Nephron progenitor cell (in vitro differentiated cells): ENCODE measurements at regions not wholly inside any gene's neighbourhood (a gene's known extent, or its start where the extent isn't known, plus 50 kb on each side); places are given as distances from the start of the nearest gene placed in this dataset.

Experiments
- DNase-seq: peaks from one replicate; pipeline ENCODE4 v3.0.0; 2021
- H3K27ac Mint-ChIP-seq: 2 replicates; pipeline ENCODE4 v1.8.0; 2021; ENCODE audit warnings: mild to moderate bottlenecking, moderate library complexity, mixed read lengths
- H3K27me3 Mint-ChIP-seq: 2 replicates; pipeline ENCODE4 v1.8.0; 2021; ENCODE audit warnings: mild to moderate bottlenecking, low read depth, mixed read lengths; ENCODE audit not compliant: poor library complexity
- H3K36me3 Mint-ChIP-seq: 2 replicates; pipeline ENCODE4 v1.8.0; 2021; ENCODE audit warnings: low read depth, mixed read lengths
- H3K4me1 Mint-ChIP-seq: 2 replicates; pipeline ENCODE4 v1.8.0; 2021; ENCODE audit warnings: mixed read lengths
- H3K4me3 Mint-ChIP-seq: 2 replicates; pipeline ENCODE4 v1.8.0; 2021; ENCODE audit warnings: mild to moderate bottlenecking, moderate library complexity, mixed read lengths
- H3K9me3 Mint-ChIP-seq: 2 replicates; pipeline ENCODE4 v1.8.0; 2021; ENCODE audit warnings: mild to moderate bottlenecking, moderate library complexity, mixed read lengths
- TF ChIP-seq, protein P1 (sequence below): fragments of 200-600 bp; sonication (generic); IDR thresholded peaks from 2 replicates; pipeline ENCODE4 v1.5.0; 2021; ENCODE audit warnings: antibody characterized with exemption

DNA sequence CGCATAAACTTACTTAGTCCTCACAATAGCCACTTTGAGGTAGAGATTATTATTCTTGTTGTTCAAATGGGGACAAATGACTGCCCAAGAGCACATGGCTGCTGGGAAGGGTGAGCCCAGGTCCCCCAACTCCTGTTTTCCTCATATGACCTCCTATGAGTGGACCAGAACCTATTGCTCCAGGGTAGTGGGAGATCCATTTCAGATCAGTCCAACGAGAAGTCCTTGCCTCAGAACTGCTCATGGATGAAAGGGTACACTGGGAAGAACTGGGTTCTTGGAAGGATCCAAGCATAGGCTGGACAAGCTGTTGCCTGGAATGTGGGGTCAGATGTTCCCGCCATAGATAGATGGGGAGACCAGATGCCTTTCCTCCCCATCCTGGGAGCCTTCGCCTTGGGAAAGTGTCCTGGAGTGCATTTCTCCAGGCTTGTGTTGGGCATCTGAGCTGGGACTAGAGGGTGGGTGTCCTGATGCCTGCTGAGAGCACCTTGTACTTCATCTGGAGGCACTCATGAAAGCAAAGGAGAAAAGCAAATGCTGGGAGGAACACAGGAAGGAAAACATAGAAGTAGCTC is 146.3 kb upstream of the B3GAT1 start:
- H3K27ac Mint-ChIP-seq = no peak overlapping the region
- H3K36me3 Mint-ChIP-seq = no peaks in the 10 kb centered on the region
- no peak for DNase-seq
- no peaks in the 10 kb centered on the region for H3K9me3 Mint-ChIP-seq
- H3K27me3 Mint-ChIP-seq = peaks cover 21% of the 10 kb centered on the region
- peaks cover 17% of the 10 kb centered on the region for H3K4me1 Mint-ChIP-seq
- TF ChIP-seq, protein P1, sequence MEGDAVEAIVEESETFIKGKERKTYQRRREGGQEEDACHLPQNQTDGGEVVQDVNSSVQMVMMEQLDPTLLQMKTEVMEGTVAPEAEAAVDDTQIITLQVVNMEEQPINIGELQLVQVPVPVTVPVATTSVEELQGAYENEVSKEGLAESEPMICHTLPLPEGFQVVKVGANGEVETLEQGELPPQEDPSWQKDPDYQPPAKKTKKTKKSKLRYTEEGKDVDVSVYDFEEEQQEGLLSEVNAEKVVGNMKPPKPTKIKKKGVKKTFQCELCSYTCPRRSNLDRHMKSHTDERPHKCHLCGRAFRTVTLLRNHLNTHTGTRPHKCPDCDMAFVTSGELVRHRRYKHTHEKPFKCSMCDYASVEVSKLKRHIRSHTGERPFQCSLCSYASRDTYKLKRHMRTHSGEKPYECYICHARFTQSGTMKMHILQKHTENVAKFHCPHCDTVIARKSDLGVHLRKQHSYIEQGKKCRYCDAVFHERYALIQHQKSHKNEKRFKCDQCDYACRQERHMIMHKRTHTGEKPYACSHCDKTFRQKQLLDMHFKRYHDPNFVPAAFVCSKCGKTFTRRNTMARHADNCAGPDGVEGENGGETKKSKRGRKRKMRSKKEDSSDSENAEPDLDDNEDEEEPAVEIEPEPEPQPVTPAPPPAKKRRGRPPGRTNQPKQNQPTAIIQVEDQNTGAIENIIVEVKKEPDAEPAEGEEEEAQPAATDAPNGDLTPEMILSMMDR = no peak
- H3K4me3 Mint-ChIP-seq = no peak overlapping the region

DNA sequence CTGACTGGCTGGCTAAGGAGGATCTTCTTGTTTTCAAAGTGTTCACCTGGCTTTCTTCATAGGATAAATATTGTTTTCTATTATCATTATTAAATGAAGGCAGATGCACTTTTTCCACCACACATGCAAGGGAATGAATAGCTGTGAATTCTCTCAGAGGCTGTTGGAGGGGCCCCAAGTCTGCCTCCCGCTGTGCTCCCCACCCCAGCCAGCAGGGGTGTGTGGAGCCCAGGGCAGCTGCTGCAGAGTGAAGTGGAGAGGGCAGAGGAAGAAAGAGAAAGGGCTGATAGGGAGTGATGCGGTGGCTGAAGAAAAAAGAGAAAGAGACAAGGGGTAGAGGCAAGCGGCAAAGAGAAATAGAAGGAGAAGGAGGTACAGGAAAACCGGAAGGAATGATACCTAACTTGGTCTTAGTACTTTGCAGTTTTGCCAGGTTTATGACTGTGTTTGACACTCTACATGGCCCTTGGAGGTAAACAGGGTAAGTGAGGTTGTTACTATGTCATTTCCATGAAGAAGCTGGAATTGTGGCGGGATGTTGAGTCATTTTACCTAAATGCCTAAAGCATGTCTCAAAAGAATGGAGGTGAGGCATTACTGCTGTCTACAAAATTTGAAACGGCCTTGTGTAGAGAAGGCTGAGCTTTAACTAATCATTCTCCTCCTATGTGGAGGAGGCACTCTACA is 145.7 kb upstream of the B3GAT1 start:
- TF ChIP-seq, protein P1 = no peak

DNA sequence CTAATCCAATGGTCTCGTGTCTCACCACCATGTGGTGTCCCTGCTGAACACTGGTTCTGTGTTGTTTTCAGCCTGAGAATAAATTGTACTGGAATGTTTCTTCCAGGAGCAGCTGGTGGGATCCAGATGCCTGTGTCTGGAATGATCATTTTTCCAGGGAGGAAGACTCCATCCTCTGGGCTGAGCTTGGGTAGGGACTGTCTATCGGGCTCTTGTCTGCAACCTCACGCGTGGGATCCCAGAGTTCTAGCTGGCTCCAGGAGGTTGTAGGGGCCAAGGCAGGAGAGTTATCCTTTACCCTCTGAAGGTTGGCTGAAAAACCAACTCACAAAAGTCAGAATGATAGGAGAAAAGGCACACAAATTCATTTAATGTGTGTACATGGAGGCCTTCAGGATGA is 144.1 kb upstream of the B3GAT1 start:
- H3K9me3 Mint-ChIP-seq = peaks cover 2% of the 10 kb centered on the region
- TF ChIP-seq, protein P1 = no peak
- H3K27me3 Mint-ChIP-seq = peaks cover 34% of the 10 kb centered on the region
- peaks cover 6% of the 10 kb centered on the region for H3K4me1 Mint-ChIP-seq
- no peak overlapping the region for H3K27ac Mint-ChIP-seq
- H3K4me3 Mint-ChIP-seq = no peak overlapping the region
- no peak for DNase-seq
- no peaks in the 10 kb centered on the region for H3K36me3 Mint-ChIP-seq

More for the DNA sequence above, 145.7 kb upstream of the B3GAT1 start:
- Mint-ChIP-seq H3K4me3 (no peak overlapping the region), H3K27ac (no peak overlapping the region), H3K9me3 (no peaks in the 10 kb centered on the region), H3K36me3 (no peaks in the 10 kb centered on the region), H3K27me3 (peaks cover 21% of the 10 kb centered on the region), H3K4me1 (peaks cover 16% of the 10 kb centered on the region)
- DNase-seq = no peak

DNA sequence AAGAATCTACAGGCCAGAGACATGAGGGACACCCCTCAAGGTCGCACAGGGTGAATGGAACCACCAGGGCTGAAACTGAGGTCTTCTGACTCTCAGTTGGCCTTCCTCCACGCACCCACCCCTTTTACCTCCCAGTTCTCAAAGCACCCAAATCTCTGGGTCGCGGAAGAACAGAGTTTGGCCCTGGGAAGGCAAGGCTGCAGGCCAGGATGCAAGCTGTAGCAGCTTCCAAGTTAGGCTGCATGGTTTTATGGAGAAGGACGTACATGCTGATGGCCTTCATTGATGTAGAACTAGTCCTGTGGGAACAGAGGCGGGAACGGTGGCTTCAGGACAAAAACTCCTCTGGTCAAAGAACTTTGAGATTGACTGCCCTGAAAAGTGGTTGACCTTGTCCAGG is 143.5 kb upstream of the B3GAT1 start:
- TF ChIP-seq, protein P1 = no peak
- Mint-ChIP-seq H3K9me3 (peaks cover 9% of the 10 kb centered on the region), H3K27ac (no peak overlapping the region), H3K36me3 (no peaks in the 10 kb centered on the region), H3K4me1 (peaks cover 5% of the 10 kb centered on the region), H3K4me3 (no peak overlapping the region), H3K27me3 (peaks cover 34% of the 10 kb centered on the region)
- DNase-seq = no peak

DNA sequence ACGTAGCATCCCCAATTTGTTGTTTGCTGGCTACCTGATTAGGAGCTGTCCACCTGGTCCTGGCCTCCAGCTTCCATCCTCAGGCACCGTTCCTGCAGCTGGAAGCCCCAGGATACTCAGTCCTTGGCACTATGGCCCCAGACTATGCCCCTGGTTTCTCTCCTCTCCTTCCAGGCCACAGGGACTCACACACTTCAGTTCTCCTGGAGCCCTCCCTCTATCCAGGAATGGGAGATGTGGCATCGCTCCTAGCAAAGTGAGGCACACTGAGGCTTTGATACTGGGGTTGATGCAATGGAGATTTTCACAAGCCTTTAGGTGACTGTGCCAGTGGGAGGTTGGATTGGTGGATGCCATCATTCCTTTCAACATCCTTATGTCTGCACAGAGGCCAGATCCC is 142.8 kb upstream of the B3GAT1 start:
- H3K9me3 Mint-ChIP-seq = peaks cover 12% of the 10 kb centered on the region
- H3K27me3 Mint-ChIP-seq = peaks cover 34% of the 10 kb centered on the region
- H3K4me3 Mint-ChIP-seq = no peak overlapping the region
- TF ChIP-seq, protein P1 = no peak
- H3K27ac Mint-ChIP-seq = no peak overlapping the region
- H3K4me1 Mint-ChIP-seq = no peaks in the 10 kb centered on the region
- DNase-seq = no peak
- no peaks in the 10 kb centered on the region for H3K36me3 Mint-ChIP-seq

DNA sequence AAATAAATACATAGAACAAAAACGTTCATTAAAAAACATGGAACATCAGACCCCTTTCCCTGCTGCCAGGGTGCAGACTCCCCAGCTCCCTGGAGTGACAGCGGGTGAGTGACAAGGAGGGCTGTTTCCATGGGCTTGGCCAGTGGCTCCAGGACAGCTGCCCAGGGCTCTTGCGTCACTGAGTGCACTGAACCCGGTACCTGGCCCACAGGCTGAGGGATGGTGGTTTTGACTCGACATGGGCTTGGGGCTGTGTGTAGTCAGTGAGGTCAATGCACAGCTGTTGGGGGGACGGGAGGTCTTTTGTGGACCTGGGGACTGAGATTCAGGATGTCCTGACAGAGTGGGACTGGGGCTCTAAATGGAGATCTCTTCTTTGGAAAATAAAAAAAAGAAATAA is 142.1 kb upstream of the B3GAT1 start:
- no peak for DNase-seq
- Mint-ChIP-seq H3K27me3 (peaks cover 33% of the 10 kb centered on the region), H3K36me3 (no peaks in the 10 kb centered on the region), H3K4me1 (no peaks in the 10 kb centered on the region), H3K9me3 (peaks cover 12% of the 10 kb centered on the region), H3K27ac (no peak overlapping the region), H3K4me3 (no peak overlapping the region)
- TF ChIP-seq, protein P1 = no peak
